OCI-LY7 (cell line): ENCODE measurements at regions not wholly inside any gene's neighbourhood (a gene's known extent, or its start where the extent isn't known, plus 50 kb on each side); places are given as distances from the start of the nearest gene placed in this dataset.

ENCODE experiments used
- CTCF ChIP-seq: fragments of 200-600 bp; sonication (generic); conservative IDR thresholded peaks from 2 replicates; pipeline ENCODE4 v1.5.1; 2014; ENCODE audit warnings: mild to moderate bottlenecking, antibody characterized with exemption, low read length, moderate library complexity, mixed read lengths
- EZH2phosphoT487 ChIP-seq: fragments of 200-600 bp; sonication (generic); IDR thresholded peaks from 2 replicates; pipeline ENCODE4 v1.6.1; 2018; ENCODE audit warnings: low read depth, borderline replicate concordance, mild to moderate bottlenecking, mixed run types, antibody characterized with exemption, low read length, moderate library complexity, mixed read lengths

- TF ChIP-seq CTCF (no peak), EZH2phosphoT487 (no peak)
Measured at GRCh38 chr9:25206027-25206426, 472.2 kb downstream of the TUSC1 start.
